HG02571 (cell line): ENCODE measurements at regions not wholly inside any gene's neighbourhood (a gene's known extent, or its start where the extent isn't known, plus 50 kb on each side); places are given as distances from the start of the nearest gene placed in this dataset.

ENCODE experiments used
- ATAC-seq: cut with Tn5 transposase; IDR thresholded peaks from one replicate; pipeline ENCODE4 v1.9.1; 2021; ENCODE audit warnings: mild to moderate bottlenecking, moderate library complexity; ENCODE audit not compliant: unreplicated experiment

DNA sequence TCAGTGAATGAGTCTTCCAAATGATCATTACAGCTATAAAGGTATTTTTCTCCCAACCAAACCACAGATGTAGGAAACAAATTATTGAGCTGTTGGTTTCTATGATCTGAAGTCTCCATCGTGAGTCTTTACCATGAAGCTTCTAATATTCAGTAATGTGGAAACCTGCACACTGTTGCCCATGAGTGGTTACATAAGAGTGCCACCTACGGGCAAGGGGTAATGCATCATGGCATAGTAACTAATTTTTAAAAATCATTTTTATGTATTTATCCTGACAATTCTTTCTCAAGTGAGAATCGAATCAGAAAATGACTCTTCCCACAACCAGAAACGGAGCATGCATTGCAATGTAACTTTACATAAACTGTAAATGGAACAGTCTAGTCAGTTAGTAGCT lies 282.5 kb upstream of the SMARCA2 start:
- no peak for ATAC-seq

DNA sequence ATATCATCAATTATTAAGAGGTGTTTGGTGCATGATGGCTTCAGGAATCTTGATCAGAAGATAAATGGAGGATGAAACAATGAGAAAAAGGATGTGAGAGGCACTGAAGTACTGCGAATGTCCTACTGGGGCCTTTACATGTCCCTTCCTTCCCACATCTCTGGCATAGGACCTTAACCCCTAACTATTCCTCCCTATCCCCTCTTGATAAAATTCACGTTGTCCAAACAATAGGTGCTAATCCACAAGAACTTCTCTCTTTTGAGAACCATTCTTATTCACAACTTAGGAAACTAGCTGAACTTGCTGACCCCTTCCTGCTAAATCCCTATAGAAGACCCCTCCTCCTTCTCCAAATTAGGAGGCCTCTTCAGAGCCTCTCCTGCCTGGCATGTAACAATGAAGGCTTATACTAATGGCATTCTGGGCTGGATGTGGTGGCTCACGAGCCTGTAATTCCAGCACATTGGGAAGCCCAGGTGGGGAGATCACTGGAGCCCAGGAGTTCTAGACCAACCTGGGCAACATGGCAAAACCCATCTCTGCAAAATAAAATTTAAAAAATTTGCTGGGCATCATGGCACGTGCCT lies 276.5 kb upstream of the SMARCA2 start:
- no peak for ATAC-seq

DNA sequence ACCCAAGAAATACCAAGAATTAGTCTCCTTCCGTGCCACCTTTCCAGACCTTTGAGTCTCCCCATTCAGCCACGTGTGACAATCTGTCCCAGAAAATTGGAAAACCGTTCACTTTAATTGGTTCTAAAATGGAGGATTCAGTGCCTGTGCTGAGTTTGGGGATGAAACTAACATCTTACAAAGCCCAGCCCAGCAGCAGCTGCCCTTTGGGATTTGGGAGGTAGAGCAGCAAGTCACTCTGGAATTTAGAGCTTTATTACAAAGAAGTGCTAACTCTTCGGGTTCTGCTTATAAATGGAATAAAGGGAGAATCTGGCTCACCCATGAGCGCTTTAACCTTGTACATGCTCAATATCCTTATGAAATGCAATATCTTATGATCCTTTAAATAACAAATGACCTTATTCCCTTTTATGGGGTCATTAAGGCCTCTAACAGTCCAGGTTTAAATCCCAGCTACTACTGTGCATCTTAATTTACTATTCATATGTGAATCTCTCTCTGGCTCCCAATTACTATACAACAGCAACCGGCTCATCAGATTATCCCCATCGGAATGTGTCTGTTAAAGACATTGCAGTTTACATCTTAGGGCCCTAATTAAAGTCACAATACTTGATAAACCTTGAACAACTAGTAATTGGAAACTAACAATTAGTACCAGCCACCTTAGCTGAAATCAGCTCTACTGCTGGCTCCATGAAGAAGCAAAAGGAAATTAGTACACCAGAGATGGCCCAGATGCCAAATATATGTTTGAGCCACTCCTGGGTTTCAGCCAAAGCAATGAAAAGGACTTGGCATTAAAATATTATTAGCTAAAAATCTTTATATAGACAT lies 271.8 kb upstream of the SMARCA2 start:
- no peak for ATAC-seq

DNA sequence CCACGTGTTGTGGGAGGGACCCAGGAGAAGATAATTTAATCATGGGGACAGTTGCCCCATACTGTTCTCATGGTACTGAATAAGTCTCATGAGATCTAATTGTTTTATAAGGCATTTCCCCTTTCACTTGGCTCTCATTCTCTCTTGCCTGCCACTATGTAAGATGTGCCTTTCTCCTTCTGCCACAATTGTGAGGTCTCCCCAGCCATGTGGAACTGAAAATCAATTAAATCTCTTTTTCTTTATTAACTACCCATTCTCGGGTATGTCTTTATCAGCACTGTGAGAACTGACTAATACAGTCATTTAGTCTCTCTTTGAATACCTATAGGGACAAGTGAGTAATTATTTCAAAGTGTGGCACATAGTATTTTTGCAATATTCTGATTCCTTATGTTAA lies 269.2 kb upstream of the SMARCA2 start:
- no peak for ATAC-seq

DNA sequence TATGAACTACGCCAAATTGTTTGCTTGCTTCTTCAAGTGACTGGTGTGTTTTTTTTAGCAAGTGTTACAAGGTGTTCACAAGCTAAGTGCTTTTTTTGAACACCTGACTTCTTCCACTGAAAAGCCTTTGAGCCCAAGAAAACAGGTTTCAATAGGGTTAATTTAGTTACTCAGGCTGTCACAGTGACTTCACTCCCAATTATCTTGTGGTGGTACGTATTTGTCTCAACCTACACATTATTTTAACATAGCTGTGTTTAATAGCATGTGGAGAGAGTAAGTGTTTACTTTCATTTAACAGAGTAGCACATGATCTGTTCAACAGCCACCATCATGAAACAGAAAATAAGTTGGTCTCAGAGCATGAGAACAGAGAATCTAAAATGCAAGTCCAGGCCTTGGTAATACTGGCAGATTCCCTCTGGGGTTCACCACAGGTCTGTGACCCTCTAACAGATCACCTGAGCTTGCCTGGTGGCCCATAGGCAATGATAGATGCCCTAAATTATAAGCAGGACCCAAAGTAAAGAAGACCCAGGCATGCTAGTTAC lies 267.7 kb upstream of the SMARCA2 start:
- no peak for ATAC-seq

DNA sequence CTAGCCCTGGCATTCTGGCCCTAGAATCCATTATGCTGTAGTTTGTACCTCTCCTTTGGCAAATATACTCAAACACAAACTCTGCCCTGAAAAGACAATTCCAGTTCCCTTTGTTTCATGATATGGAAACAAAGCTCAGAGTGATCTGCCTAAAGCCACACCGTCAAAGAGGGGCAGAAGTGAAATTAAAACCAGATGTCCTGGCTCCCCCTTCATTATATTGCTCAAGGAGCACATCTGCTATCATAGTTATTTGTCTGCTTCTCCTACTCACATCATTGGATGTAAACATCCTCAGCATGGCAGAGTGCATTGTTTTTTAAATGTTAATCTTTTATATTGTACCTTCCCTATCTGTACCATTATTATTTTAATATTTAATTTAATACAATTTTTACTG lies 266.7 kb upstream of the SMARCA2 start:
- no peak for ATAC-seq

DNA sequence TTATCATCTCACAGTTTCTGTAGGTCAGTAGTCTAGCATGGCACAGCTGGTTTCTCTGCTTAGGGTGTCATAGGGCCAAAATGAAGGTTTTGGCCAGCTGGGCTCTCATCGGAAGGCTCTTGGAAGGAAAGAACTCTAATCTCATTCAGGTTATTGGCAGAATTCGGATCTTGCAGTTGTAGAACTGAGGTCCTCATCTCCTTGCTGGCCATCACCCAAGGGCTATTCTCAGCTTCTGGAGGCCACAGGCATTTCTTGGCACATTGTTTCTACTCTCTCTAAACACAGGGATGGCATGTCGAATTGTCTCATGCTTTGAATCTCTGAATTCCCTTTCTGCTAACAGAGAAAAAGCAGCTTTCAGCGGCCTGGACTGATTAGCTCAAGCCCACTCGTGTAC lies 258.0 kb upstream of the SMARCA2 start:
- no peak for ATAC-seq

DNA sequence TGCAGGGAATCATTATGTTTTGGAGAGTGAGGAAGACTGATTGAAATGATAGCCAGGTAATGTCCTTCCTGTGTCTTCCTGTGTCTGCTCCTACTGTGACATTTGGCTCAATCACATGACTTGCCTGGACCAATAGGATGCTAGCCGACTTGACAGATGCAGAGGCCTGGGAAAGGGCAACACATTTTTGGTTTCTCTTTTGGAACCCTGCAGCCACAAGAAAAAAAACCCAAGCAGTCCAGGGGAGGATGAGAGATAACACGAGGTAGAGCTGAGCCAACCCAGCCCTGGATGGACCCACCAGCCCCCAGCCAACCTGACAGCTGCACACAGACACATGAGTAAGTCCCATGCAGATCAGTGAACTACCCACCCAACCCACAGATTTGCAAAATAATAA lies 256.1 kb upstream of the SMARCA2 start:
- ATAC-seq: peak; percentile 81

DNA sequence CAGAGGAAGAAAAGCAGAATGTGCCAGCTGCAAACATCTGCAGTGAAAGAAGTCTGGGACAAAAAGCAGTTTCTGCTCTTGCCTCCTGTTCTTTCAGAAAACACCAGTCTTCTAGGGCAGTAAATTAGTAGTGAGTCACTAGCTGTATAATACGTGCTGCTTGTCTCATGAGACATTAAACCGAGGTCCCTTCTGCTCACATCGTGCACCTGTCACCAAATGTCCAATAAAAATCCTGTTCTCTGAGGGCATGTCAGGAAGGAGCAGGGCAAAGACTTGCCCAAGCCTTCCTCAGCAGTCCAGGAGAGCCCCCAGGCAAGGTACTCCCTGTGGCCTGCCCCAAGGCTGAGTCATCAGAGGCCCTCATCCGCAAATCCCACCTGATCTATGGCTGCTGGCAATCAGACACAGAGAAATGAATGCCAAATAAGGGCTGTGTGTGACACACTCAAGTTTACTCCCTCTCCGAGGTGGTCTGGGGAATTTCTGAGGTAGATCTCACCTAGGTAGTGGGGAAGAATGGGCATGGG lies 255.3 kb upstream of the SMARCA2 start:
- ATAC-seq: no peak

DNA sequence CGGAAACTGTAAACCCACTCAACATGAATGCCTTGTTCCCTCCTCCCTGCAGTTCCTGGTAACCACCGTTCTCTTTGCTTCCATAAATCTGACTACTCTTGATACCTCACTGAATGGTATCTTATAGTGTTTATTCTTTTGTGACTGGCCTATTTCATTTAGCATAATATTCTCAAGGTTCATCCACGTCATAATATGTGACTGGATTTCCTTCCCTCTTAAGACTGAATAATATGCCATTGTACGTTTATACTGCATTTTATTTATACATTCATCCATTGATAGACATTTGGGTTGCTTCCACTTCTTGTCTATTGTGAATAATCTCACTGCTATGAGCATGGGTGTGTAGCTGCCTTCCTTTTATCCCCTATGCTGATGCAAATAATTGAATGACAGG lies 253.3 kb upstream of the SMARCA2 start:
- ATAC-seq: no peak

DNA sequence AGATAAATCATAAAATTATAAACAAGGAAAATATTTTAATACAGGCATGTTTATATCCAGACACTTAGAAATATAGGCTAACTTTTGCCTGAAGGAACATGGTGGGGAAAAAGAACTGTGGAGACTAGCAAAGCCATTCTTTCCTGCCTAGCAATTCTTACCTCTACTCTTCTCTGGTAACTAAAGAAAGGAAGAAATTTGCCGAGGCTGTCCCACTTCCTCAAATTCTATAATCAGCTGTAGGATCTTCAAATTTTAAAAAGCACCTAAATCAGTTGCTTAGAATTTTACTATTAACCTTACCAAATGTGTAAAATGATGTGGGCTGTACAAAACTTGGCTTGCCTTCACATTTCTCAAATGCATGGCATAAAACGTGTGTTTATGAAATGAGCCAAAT lies 249.1 kb upstream of the SMARCA2 start:
- ATAC-seq: no peak

DNA sequence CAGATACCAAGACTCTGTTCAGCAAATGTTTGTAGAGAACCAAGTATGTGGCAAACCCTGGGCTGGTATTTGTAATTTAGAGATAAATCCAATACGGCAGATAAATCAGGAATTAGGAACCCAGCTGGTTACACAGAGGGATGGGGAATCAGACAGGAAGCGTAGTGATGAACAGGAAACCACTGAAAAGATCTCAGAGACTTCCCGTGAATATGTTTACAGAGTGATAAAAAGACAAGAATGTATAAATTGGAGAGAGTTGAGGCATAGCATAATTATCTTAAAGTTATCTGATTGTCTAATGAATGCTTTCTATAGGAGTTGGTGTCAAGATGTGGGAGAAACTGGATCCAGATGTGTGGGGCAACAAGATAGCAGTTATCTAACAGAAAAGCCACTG lies 246.6 kb upstream of the SMARCA2 start:
- ATAC-seq: no peak

DNA sequence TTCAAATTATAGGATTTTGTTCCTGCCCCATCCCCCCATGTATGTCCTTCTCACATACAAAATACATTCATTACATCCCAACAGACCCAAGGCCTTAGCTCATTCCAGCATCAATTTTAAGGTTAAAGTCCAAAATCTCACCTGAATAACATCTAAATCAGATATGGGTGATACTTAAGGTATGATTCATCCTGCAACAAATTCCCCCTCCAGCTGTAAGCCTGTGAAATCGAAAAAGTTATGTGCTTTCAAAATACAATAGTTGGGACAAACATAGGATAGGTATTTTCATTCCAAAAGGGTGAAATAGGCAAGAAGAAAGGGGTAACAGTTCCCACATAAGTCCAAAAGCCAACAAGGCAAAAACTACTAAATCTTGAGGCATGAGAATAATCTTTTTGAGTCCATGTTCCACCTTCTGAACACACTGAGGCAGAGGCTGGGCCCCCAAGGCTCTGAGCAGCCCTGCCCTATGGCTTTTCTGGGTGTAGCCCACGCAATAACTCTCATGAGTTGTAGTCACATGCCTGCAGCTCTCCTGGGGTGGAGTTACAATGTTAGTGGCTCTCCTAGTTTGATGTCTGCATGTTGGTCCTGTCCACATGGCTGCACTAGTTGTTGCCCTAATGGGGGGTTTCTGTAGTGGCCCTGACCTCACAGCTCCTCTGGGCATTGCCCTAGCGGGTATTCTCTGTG lies 243.9 kb upstream of the SMARCA2 start:
- ATAC-seq: no peak

DNA sequence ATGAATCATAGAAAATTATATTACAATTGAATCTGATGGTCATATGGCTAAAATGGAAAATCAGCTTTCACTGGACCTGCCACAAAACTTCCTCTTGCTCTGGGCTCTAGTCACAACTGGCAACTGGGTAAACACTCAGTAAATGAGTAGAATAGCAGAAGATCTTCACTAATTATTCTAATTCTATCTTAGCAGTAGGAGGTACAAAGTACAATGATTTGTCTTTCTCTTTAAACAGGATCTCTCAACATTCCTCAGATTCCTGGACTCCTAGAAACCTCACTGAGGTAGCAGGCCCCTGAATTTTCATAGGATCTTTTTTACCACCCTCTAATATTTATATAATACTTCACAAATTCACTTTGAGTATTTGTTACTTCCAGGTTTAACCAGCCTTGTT lies 239.9 kb upstream of the SMARCA2 start:
- no peak for ATAC-seq

DNA sequence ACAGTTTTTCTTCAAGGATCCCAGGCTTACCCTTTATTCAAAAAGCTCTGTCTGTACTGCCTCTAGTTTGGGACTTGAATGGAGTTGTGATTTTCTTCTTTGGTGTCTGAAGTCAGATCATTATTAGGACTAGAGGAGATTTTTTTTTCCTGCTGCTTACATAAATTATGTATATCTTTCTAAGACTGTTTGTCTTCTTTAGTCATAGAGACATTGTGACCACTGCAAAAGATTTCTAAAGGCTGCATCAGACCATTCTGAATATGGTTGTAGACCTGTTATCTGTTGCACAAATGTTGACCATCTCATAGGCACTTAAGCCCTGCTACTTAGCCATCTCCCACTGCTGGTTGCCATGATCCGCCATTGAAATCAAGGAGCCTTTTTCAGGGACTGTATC lies 238.5 kb upstream of the SMARCA2 start:
- no peak for ATAC-seq

DNA sequence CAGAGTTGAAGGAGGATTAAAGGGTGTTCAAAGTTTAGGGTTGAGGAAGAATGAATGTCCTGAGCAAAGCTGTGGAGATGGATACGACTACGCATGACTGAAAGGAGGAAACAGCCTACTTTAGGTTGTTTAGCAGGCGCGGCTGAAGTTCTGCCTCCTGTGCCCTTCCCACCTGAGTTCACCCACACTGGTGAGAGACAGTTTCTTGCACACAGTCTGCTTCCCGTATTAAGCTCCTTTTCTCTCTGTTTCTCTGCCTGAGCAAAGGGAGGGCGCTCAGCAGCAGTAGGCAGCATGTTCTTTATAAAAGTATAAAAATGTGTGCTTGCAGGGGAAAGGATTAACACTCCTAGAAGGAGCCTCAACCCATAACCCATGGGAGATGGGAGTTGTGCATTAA lies 224.0 kb upstream of the SMARCA2 start:
- ATAC-seq: no peak

DNA sequence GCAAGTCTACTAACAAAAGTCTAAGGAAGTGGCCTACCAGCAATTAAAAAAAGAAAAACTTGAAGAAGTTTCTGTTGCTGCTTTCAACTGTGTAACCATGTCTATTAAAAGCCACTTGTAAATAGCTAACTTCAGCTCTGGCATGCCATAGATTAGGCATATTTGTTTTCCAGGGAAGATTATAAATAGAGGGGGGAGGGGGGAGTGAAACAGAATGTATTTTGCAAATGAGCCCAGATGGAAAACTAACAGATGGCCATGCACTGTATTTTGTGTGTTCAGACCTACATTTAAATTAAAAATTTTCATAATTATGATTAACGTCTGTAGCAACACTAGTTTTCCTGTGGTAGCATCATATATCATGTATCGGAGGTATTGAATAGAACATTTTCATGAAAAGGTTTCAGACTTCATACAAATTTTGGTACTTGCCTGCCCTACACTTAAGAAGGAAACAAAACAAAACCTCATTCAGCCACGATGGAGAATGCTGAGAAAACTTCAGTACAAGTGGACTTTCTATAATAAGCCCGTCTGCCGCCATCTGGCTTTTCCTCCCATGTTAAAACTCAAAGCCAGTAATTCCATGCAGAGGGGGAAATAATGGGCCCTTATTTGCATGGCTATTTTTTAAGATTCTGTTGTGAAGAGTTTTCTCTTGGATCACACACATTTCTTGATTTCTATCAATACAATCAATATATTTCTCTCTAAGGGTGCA lies 220.4 kb upstream of the SMARCA2 start:
- no peak for ATAC-seq

DNA sequence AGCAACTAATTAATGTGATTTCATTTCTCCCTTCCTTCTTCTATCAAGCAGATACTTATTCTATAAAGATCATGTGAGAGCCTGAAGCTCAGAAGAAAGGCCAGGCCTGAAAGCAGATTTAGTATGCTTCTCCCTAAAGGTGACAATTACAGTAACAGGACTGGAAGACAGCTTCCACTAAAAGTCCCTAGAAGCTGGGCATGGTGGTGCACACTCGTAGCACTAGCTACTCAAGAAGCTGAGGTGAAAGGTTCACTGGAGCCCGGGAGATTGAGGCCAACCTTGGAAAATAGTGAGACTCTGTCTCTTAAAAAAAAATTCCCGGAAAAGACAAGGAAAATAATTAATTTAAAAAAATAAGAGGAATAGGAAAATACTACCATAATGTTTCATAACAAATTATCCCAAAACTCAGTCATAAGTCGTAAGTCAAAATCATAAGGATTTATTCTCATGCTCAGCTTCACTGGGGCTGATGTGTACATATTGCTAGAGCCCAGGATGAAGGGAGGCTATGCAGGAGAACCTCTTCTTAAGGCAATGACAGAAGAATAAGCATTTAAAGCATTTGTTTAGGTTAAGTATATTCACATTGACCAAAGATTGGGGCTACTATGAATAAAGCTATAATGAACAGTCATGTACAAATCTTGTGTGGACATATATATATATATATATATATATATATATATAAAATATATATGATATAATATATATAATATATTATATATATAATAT lies 210.8 kb upstream of the SMARCA2 start:
- no peak for ATAC-seq

DNA sequence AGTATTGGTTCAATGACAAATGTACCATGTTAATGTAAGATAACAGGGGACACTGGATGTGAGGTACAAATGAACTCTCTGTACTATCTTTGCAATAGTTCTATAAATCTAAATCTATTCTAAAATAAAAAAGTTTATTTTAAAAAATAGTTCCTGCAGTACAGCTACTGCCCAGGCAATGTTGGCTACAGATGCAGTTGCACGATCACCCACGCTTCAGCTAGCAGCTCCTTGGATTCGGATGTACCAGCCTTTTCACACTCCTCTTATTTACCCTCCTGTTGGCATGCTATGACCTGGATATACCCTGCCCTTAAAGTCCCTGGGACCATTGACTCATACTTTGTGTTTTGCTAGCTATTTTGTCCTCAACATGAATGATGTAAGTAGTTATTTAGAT lies 185.4 kb upstream of the SMARCA2 start:
- ATAC-seq: no peak

DNA sequence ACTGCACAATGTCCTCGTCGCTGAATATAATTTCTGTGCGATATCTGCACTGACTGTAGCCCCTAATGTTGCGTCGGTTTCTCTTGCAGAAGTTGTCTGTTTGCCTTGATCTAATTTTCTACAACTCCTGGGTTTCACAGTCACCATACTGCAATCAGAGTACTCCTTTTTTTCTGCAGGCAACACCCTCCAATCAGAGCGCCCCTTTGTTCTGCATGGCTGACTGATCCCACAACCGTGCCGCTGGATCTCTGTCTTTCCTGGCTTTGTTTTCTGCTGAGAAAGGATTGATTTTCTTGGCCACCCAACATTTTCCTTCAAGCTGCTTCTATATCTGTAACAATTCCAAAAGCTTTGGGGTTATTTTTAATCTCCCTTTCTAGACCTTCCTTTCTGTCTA lies 182.2 kb upstream of the SMARCA2 start:
- no peak for ATAC-seq
